ENCODE measurements at regions not wholly inside any gene's neighbourhood (a gene's known extent, or its start where the extent isn't known, plus 50 kb on each side); places are given as distances from the start of the nearest gene placed in this dataset.
A peak's percentile ranks its signal among the peaks of the same experiment; 100 is the strongest.

DNA sequence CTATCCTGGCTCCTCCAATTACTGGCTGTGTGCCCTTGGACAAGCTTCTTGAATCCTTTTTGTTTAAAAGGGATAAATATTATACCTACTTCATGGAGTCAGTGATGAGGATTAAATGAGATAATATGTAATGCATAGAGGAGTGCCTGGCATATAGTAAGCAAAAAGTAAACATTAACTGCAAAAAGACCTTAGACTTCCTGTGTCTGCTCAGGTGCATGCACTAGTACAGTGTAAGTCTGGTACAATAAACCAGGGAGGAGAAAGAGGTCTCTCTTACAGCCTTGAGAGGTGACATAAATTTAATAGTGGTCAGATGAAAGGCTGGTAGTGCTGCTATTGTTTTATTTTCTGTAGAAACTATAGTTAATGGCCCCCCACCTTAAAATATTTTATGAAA, 305.2 kb upstream of the MIS18BP1 start:
- DNase-seq = no peak

DNA sequence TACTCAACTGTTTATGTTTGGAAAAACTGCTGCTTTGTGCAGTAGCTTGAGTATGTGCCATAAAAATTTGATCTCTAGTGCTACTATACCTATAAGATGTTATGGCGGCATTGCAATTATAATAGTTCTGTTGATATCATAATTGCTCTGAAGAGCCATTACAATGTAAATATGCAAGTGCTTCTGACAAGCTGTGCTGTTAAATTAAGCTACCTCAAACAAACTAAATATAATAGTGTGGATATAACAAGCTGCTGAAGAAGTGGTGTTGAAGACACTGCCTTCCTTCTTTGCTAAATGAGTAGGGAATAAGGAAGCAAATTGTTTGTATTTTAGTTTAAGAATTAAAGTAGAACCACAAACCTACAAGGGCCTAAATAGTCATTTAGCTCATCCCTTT, 301.0 kb upstream of the MIS18BP1 start:
- DNase-seq = no peak

DNA sequence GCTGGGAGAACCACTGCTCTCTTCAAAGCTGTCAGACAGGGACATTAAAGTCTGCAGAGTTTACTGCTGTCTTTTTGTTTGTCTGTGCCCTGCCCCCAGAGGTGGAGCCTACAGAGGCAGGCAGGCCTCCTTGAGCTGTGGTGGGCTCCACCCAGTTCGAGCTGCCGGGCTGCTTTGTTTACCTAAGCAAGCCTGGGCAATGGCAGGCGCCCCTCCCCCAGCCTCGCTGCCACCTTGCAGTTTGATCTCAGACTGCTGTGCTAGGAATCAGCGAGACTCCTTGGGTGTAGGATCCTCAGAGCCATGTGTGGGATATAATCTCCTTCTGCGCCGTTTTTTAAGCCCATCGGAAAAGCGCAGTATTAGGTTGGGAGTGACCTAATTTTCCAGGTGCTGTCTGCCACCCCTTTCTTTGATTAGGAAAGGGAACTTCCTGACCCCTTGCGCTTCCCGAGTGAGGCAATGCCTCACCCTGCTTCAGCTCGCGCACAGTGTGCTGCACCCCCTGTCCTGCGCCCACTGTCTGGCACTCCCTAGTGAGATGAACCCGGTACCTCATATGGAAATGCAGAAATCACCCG, 298.3 kb upstream of the MIS18BP1 start:
- peak; percentile 46 for DNase-seq

DNA sequence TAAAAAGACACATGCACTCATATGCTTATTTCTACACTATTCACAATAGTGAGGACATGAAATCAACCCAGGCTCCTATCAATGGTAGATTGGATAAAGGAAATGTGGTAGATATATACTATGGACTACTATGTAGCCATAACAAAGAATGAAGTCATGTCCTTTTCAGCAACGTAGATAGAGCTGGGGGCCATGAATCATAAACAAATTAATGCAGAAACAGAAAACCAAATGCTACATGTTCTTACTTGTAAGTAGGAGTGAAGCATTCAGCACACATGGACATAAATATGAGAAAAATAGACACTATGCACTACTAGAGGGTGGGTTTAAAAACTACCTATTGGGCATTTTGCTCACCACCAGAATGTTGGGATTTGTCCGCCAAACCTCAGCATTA, 278.0 kb upstream of the MIS18BP1 start:
- DNase-seq = no peak

DNA sequence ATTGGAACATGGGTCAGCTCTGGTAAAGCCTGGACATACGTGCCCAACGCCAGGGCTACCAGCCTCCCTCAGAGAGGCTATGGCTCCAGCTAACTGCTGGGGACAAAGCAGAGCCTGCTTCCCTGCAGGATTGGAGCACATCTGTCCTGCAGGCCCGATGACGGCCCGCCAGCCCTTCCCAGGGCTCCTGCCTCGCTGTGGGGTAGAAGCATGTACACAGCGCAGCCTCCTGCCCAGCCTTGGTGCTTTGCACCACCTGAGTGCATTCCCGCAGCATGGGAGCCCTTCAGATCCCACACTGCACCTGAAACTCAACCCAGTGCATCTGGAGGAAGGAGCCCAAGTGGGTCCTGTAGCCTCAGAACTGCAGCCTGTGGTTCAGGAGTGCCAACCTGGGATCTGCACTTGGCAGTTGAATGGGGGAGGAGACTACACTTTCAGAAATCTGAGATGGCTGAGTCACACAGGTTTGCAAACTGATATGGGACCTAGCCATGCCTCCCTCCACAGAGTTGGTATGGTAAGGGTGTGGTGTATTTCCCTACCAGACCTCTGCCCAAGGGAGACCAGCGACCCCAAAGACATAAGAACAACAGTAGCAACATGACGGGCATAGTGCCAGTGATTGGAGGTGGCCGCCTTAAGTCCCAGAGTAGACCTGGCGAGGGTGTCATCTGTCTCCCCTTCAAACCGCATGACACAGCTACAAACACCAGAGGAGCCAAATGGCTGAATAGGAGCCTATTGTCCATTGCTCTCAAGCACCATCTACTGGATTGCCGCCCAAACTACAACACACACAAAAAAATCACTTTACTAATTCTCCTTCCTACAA, 273.9 kb upstream of the MIS18BP1 start:
- peak; percentile 27 for DNase-seq

DNA sequence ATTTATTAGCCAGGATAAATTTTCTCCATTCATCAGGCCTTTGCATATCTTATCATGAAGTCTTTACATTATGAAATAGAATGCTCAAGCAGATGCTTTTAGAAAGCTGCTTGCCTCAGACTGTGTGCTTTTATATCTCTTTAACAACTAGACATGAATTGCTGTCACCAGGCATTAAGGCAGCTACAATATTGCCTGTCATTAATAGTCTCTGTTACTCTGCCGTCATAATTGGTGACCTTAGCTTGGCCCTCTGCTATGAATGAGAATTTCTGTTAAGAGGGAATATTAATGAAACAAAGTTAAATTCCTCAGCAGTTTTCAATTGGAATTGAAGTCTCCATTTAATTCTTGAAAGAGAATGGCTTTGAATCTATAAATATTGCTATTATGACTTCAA, 266.8 kb upstream of the MIS18BP1 start:
- no peak for DNase-seq

DNA sequence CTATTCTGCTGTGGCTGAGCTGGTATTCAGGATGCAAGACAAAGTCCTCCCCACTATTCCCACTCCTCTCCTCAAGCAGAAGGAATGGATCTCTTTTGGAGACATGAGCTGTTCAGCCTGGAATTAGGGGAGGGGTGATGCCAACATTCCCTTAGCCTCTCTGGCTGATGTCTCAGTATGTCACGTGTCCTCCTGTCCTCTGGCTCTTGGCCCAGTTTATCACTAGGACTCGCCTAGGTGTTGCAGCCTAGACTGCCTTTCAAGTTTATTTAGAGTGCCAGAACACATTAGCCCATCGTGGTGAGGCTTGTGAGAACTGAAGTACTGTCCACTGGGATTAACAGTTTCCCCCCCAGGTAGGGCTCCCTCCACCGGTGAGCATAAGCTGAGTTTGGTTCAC, 239.9 kb upstream of the MIS18BP1 start:
- DNase-seq = no peak

DNA sequence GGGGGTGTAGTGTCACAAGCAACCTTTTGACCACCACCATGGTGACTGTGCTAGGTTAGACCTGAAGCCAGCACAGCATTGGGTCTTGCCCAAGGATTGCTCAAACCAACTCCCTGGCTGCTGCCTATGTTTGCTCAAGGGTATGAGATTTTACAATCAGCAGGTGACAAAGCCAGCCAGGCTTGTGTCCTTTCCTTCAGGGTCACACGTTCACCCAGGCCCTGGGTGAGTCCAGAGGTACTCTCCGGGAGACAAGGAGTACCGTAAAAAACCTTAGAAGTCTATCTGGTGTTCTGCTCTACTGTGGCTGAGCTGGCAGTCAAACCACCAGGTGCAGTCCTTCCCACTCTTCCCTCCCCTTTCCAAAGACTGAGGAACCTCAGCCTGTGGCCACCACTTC, 238.9 kb upstream of the MIS18BP1 start:
- no peak for DNase-seq

DNA sequence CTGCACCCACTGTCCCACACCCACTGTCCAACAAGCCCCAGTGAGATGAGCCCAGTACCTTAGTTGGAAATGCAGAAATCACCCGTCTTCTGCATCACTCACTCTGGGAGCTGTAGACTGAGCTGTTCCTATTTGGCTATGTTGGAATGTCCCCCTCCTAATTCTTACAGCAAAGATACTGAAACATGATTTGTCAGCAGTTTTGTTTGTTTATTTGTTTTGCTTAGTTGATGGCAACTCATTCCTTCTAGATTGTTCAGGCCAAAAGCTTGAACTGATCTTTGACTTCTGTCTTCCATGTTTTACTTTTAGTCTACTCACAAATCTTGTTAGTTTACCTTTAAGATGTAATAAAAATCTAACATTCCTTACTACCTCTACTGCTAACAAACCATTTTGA, 233.6 kb upstream of the MIS18BP1 start:
- DNase-seq = no peak

DNA sequence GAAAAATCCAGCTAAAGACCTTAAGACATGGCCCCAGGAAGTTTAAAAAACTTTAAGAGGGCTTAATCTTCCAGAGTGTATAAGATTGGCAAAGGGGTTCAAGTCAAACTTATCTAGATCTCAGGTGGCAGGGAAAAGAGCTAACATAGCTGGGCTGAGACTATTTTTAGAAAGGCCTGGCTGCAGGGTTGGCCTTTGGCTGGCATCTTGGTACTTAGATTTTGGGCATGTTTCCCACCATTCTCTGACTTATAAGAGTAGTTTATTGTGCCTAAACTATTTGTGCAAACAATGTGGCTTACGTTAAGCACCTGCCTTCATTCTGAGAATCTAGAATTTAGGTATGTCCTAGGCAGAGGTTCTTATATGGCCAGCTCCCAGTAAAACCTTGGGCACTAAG, 214.0 kb upstream of the MIS18BP1 start:
- DNase-seq = no peak

DNA sequence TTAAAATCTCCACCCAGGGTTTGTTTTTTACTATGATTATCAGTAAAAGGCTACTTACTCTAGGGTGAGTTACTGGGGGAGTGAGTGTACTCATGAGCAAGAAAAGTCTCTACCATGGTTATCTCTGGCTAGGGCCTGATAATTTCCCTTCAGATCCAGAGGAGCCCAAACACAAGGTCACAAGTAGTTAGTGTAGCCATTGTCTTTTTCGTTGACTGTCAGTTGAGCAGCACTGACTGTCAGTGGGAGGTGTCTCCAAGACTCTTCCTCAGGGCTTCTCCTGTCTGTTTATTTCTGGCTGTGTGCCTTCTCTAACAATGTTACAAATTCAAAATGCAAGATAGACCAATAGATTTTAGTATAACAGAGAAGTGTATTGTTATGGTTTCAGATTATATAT, 181.2 kb upstream of the MIS18BP1 start:
- DNase-seq = no peak

DNA sequence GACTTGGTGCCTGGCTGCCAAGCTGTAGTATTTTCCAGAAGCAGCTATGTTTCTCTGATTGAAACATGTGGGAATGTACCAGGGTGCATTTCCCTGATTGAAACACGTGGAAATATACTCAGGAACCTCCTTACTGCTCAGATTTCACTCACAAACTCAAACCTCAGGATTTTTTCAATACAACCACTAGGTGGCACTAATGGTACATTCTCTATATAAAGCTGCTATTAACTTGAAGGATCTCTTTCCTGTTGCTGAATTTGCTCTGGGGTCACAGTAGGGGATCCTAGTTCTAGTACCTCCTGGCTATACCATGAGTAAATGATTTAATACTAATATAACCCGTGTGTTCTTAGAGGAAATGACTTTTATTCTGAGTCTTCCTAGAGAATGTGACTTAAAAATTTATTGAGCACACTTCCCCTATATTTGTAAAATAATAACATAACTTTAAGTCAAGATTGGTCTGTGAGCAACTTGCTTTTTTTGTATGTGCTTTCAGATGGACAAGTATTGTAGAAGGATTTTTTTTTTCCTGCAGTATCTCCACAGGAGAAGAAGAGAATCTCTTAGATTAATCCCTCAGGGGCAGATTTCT, 173.8 kb upstream of the MIS18BP1 start:
- DNase-seq = peak; percentile 70

DNA sequence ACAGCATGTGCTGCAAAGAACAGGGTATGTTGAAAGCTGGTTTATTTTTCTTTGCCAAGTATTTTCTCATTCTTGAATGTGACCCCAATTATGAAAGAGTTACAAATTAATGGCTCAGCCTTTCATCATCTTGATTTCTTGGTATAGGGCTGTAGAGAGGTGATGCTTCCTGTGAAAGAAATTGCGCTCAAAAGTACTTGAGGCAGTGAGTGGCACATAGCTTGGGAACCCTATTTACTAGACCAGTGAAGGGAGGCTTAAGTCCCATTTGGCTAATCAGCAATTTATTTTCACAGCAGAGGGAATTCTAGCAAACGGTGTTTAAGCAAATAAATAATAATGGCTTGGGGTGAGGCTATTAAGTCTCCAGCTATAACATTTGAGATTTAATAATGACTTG, 153.9 kb upstream of the MIS18BP1 start:
- no peak for DNase-seq

DNA sequence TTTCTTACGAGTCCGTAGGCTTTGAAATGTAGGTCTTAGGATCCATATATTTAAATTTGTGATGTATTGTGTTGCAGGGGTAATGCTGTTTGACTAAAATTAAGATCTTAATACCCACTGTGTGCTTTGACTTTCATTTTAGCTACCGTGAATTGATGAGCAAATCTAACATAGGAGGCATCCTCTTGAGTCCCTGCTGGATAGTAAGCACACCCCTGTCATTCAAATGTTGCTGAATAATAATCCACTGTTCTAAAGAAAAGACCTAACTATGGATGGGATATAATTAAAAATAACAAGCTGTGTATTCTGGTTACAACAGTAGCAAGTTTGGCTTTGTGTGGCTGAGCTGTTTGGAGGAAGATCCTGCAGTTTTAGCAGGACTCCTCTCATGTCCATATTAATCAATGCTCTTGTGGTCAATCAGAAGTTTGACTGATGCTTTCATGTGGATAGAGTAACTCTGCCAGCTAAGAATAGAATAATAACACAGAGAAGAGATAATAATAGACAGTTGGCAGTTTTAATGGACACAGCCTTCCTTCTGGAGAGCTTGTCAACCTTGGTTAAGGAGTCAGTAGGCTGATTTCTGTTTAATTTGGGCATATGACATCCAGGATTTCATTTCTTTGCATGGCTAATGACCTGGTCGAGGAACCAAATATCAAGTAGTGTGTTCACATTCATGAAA, 148.1 kb upstream of the MIS18BP1 start:
- no peak for DNase-seq

DNA sequence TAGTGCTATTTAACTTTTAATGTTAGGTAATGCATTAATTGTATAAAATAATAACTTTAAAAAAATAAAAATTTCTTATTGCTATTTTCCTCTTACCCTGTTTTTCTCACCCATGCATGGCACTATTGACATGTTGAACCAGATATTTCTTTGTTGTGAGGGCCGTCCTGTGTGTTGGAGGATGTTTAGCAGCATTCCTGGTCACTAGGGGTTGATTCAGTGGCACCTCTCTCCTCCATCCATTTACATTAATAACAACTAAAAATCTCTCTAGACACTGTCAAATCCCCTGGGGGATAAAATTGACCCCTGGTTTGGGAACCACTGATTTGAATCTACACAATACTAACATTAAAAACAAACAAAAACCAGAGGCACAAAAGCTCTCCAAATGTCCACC, 147.5 kb upstream of the MIS18BP1 start:
- no peak for DNase-seq

DNA sequence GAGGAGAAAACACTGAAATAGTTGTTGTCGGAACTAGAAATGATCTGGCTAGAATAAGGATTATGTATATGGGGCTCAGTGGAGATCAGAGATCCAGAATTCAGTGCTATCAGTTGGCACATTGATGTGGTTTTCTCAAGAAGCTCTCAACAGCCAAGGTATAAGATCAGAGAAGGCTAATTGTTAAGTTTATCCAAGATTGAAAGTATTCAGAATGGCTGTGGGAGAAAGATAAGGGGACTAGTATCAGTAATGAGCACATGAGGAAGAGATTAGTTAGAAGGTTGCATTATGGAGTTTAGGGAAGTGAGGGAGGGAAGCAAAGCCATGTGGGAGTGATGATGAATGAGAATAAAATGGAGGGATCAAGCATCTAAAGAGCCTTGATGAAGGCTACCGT, 128.1 kb upstream of the MIS18BP1 start:
- DNase-seq = no peak

DNA sequence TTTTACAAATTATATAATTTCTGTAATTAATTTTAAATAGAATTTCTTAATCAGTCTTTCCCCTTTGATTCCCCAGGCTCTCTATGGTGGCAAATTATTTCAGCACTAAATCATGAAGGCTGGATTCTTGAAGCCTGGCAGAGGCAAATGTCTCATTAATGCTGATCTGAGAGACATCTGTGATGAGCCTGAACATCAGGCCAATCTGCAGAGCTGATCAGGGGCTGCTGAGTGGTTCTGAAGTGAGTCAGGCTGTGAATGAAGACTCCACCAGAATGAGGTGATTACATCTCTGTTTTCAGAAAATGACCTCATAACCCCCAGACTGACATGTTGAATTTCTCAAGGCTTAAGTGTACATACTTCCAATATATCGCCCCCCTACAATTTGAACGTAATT, 124.2 kb upstream of the MIS18BP1 start:
- no peak for DNase-seq

DNA sequence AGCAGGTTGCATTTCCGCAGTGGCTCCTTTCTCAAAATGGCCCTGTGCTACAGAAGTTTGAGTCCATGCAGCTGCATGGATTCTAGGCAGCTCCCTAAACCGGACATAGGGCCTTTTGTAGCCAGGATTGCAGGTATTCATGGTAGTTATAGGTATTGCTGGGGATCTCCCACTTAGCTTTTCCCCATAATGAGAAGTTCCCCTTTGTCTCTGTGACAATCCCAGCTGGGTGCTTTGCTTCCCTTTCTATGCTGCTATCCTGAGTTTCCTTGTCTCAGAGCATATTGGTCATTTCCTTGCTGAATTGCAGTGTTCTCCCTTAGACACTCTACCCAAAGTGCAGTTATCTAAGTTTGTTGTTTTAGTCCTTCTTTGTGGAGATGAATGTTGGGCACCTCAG, 120.9 kb upstream of the MIS18BP1 start:
- no peak for DNase-seq

DNA sequence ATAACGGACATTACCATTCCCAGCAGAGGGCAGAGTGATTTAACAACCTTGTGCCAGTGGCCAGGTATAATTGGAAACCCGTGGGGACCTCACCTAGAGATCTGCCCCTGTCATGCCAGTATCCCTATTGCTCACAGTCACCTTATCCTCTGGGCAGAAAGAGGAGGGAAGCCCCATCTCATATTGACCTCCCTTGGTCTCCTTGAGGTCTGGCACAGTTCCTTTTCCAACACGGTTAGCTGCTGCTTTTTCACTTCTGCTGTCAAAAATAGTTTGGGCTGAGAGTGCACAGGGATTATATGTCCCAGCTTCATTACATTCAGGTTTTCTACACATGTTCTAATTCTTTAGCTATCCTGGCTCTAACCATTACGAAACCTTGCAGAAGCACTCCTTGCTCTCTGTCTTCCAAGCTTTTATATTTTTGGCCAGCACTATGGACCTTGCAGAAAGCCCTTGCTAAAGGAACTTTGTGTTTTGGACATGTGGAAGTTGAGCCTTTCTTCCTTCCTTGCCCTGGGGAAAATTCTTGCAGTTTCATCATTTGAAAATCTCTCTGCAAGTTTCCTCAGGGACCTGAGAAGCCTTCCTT, 111.7 kb upstream of the MIS18BP1 start:
- DNase-seq = no peak

DNA sequence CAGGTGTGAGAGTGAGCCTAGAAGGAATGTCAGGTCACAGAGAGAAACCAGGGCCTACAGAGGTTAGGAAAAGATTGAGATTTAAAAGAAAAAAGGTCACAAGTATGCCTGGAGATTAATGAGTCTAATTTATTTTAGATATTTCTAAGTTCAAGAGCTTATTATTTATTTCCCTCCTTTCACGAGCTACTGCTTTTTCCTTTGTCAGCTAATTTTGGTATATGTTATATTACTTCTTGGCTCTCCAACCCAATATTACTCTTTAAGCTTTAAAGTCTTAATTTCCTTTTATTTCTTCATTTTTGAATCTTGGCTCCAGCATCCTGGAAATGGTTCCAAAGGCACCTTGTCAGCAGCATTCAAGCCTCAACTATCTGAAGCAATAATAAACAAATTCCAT, 109.5 kb upstream of the MIS18BP1 start:
- no peak for DNase-seq

DNA sequence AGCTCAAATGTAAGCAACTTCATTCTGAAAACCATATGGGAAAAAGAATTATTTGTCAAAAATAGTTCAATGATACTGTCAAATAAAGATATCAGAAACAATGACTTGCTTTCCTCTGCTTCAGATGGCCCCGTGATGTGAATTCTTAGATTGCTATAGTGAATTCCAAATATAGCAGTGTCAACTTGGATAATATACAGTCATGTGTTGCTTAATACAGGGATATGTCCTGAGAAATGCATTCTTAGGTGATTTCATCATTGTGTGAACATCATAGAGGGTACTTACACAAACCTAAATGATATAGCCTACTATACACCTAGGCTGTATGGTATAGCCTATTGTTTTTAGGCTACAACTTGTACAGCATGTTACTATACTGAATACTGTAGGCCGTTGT, 108.7 kb upstream of the MIS18BP1 start:
- no peak for DNase-seq

DNA sequence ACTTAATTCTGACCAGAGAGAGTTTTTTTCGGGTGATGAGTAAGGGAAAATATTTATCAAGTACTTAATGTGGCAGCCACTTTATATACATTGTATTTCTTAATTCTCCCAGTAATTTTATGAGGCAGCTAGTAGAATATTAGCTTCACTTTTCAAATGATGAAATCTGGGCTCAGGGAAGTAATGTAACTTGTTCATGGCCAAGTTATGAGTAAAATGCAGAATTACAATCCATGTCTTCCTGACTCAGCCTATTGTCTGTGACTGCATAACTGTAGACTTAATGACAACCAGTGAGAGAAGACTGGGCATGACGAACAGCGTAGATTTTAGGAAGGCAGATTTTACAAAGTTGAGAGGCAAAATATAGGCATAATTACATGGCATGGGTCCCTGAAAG, 106.7 kb upstream of the MIS18BP1 start:
- no peak for DNase-seq

DNA sequence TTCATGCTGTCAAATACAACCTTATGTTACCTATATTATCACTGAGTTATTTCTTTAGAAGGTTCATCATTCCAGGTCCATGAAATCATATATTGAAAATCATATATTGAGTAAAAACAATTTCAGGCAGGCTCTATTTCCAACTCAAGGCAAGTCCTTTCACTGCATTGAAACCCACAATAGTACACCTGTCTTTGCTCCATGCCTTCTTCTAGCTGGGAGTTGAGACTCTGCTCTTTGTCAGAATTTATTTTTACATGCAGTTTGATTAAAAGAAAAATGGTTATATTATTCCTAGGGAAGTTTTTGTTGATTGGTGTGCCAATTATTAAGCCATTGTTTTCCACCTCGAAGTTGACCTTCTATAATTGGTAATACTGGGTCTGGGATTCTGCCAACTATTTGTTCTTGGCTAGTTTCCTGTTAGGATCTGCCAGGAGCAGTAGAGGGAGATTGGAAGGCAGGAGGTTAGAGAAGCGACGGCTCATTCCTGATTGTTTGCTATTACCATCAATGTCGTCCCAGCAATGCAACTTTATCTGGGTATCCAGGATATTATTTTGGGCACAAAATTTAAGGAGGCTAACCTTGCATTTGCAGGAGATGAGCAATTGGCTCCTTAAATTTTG, 79.5 kb upstream of the MIS18BP1 start:
- DNase-seq = no peak
